CD14-positive monocyte (primary cell): ENCODE measurements at regions not wholly inside any gene's neighbourhood (a gene's known extent, or its start where the extent isn't known, plus 50 kb on each side); places are given as distances from the start of the nearest gene placed in this dataset.
"Not testable (repeated sequence)": the region's sequence is repeated elsewhere in the genome, so short reads cannot be mapped to it uniquely, and the experiment has no call there.

ENCODE experiments used
- DNase-seq, 3 donors: peaks; one replicate each; pipeline ENCODE4 v3.0.0-alpha.2; 2011 to 2022
- H2AFZ ChIP-seq: 2 replicates; pipeline ENCODE4 v1.6.0; 2012; ENCODE audit warnings: mild to moderate bottlenecking, low read depth, low read length, inconsistent platforms; ENCODE audit not compliant: insufficient read depth, poor library complexity, severe bottlenecking
- H3K27ac ChIP-seq, 2 donors: 1 replicate in 1 of 2; 2 replicates in 1 of 2; pipeline ENCODE4 v1.5.1; 2012 to 2013; ENCODE audit warnings: low read length in 2 of 2, control low read depth in 1 of 2, inconsistent platforms in 1 of 2, low read depth in 1 of 2, mild to moderate bottlenecking in 1 of 2
- H3K27me3 ChIP-seq, 2 donors: one replicate each; pipeline versions ENCODE4 v1.6.0 to v1.6.1; 2011 to 2013; ENCODE audit warnings: low read length in 2 of 2; ENCODE audit not compliant: control insufficient read depth in 2 of 2, insufficient read depth in 2 of 2
- H3K36me3 ChIP-seq, 2 donors: replicated peaks in 1 of 2; 1 replicate in 1 of 2; 2 replicates in 1 of 2; pipeline versions ENCODE4 v1.5.1 to v1.6.1; 2012 to 2013; ENCODE audit warnings: low read length in 2 of 2, control low read depth in 1 of 2, inconsistent platforms in 1 of 2, mild to moderate bottlenecking in 1 of 2; ENCODE audit not compliant: insufficient read depth in 2 of 2, control insufficient read depth in 1 of 2
- H3K4me1 ChIP-seq, 2 donors: 1 replicate in 1 of 2; 2 replicates in 1 of 2; pipeline versions ENCODE4 v1.5.1 to v1.6.1; 2012 to 2013; ENCODE audit warnings: low read length in 2 of 2, control low read depth in 1 of 2, inconsistent platforms in 1 of 2, mild to moderate bottlenecking in 1 of 2, moderate library complexity in 1 of 2; ENCODE audit not compliant: insufficient read depth in 2 of 2, control insufficient read depth in 1 of 2
- H3K4me2 ChIP-seq: replicated peaks from 2 replicates; pipeline ENCODE3; 2012; ENCODE audit warnings: low read length, moderate library complexity, mild to moderate bottlenecking; ENCODE audit not compliant: poor library complexity, severe bottlenecking; ENCODE audit errors: extremely low read depth
- H3K4me3 ChIP-seq, 3 experiments: fragments of 200-600 bp in 1 of 3; sonication (generic) in 1 of 3; replicated peaks in 1 of 3; 1 replicate in 2 of 3; 2 replicates in 1 of 3; pipeline ENCODE4 v1.5.1; 2011 to 2013; ENCODE audit warnings: low read length in 3 of 3, mild to moderate bottlenecking in 3 of 3, control low read depth in 2 of 3, low read depth in 2 of 3, inconsistent platforms in 1 of 3, moderate library complexity in 1 of 3
- H3K79me2 ChIP-seq: 2 replicates; pipeline ENCODE4 v1.6.0; 2012; ENCODE audit warnings: mild to moderate bottlenecking, control low read depth, inconsistent platforms, low read length, moderate library complexity; ENCODE audit not compliant: insufficient read depth
- H3K9ac ChIP-seq: 2 replicates; pipeline ENCODE4 v1.6.0; 2017; ENCODE audit warnings: low read length, mild to moderate bottlenecking; ENCODE audit not compliant: insufficient read depth, poor library complexity, severe bottlenecking
- H3K9me3 ChIP-seq, 2 donors: replicated peaks in 1 of 2; 1 replicate in 1 of 2; 2 replicates in 1 of 2; pipeline versions ENCODE4 v1.5.1 to v1.6.1; 2012 to 2013; ENCODE audit warnings: low read length in 2 of 2, control low read depth in 1 of 2; ENCODE audit not compliant: control insufficient read depth in 1 of 2, insufficient read depth in 1 of 2
- H4K20me1 ChIP-seq: 2 replicates; pipeline ENCODE4 v1.6.0; 2012; ENCODE audit warnings: mild to moderate bottlenecking, low read length, control low read depth, moderate library complexity; ENCODE audit not compliant: insufficient read depth
- H3K27ac Mint-ChIP-seq, 7 donors: one replicate each; pipeline ENCODE4 v1.8.0; 2020; ENCODE audit warnings: mild to moderate bottlenecking in 7 of 7, mixed read lengths in 7 of 7, moderate library complexity in 6 of 7, inconsistent platforms in 2 of 7
- H3K27me3 Mint-ChIP-seq, 3 donors: one replicate each; pipeline ENCODE4 v1.8.0; 2021 to 2022; ENCODE audit warnings: low read depth in 3 of 3, mild to moderate bottlenecking in 3 of 3, mixed read lengths in 3 of 3, moderate library complexity in 3 of 3, inconsistent platforms in 1 of 3
- H3K36me3 Mint-ChIP-seq, 2 donors: one replicate each; pipeline ENCODE4 v1.8.0; 2020; ENCODE audit warnings: mixed read lengths in 2 of 2, inconsistent platforms in 1 of 2, mild to moderate bottlenecking in 1 of 2
- H3K4me1 Mint-ChIP-seq: one replicate; pipeline ENCODE4 v1.8.0; 2020; ENCODE audit warnings: mild to moderate bottlenecking, mixed read lengths
- H3K4me3 Mint-ChIP-seq, 2 donors: one replicate each; pipeline ENCODE4 v1.8.0; 2020; ENCODE audit warnings: mild to moderate bottlenecking in 2 of 2, mixed read lengths in 2 of 2, moderate library complexity in 1 of 2
- H3K9me3 Mint-ChIP-seq, 7 donors: one replicate each; pipeline ENCODE4 v1.8.0; 2020 to 2022; ENCODE audit warnings: mixed read lengths in 7 of 7, mild to moderate bottlenecking in 6 of 7, moderate library complexity in 6 of 7, inconsistent platforms in 2 of 7
- WGBS: methylation state at CpG from one replicate; pipeline ENCODE4 v1.1.5; 2013; ENCODE audit warnings: missing lambda C conversion rate; ENCODE audit not compliant: insufficient coverage; 5-methylcytosine and 5-hydroxymethylcytosine counted together
- intact Hi-C, 2 donors: fragments of 100-400 bp; cut with micrococcal nuclease; formaldehyde crosslinking; loops; one replicate each; pipeline versions ENCODE4 v1.15.0 to v1.15.1; 2023
- TF ChIP-seq, protein P1 (sequence below): fragments of 200-600 bp; IDR thresholded peaks from one replicate; pipeline ENCODE4 v1.8.0; 2022; ENCODE audit warnings: antibody characterized with exemption, mild to moderate bottlenecking

DNA sequence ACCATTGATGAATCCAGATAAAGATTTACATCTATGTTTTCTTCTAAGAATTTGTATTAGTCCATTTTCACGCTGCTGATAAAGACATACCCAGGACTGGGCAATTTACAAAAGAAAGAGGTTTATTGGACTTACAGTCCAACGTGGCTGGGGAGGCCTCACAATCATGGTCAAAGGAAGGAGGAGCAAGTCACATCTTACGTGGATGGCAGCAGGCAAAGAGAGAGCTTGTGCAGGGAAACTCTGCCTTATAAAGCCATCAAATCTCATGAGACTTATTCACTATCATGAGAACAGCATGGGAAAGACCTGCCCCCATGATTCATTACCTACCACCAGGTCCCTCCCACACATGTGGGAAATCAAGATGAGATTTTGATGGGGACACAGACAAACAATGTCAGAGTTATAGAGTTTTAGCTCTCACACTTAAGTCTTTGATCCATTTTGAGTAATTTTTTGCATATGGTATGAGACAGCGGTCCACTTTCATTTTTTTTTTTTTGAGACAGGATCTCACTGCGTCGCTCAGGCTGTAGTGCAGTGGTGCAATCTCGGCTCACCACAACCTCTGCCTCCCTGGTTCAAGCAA, 53.5 kb upstream of the JADE2 start:
- H3K4me3 ChIP-seq, H3K27me3 ChIP-seq, H2AFZ ChIP-seq, H3K4me3 Mint-ChIP-seq, H3K79me2 ChIP-seq, H3K9me3 ChIP-seq, H3K27ac ChIP-seq, H3K4me1 ChIP-seq, H4K20me1 ChIP-seq, H3K27me3 Mint-ChIP-seq, H3K9me3 Mint-ChIP-seq, H3K4me1 Mint-ChIP-seq, H3K4me2 ChIP-seq, H3K9ac ChIP-seq, H3K36me3 Mint-ChIP-seq, DNase-seq, intact Hi-C loops, H3K36me3 ChIP-seq, H3K27ac Mint-ChIP-seq: not testable (repeated sequence)
- 90% methylated on average over 2 of the region's 7 CpGs for WGBS

GRCh38 chr5:134468921-134469400, 56.5 kb upstream of the JADE2 start:
- H3K9me3 Mint-ChIP-seq = peaks cover 0 to 2% (median 0%) of the 10 kb centered on the region in 7 donors
- no peak for DNase-seq
- Histone ChIP-seq H3K27ac (no peak overlapping the region), H3K4me1 (peaks cover 32 to 34% of the 10 kb centered on the region in 2 donors), H4K20me1 (no peaks in the 10 kb centered on the region), H3K9ac (no peak overlapping the region), H2AFZ (no peak overlapping the region), H3K4me3 (no peak overlapping the region), H3K4me2 (no peak overlapping the region), H3K27me3 (no peaks in the 10 kb centered on the region), H3K9me3 (no peaks in the 10 kb centered on the region), H3K79me2 (no peaks in the 10 kb centered on the region), H3K36me3 (no peaks in the 10 kb centered on the region)
- 59% methylated on average over 1 of the region's 3 CpGs for WGBS
- peaks cover 0 to 5% (median 0%) of the 10 kb centered on the region in 3 donors for H3K27me3 Mint-ChIP-seq
- TF ChIP-seq, protein P1, sequence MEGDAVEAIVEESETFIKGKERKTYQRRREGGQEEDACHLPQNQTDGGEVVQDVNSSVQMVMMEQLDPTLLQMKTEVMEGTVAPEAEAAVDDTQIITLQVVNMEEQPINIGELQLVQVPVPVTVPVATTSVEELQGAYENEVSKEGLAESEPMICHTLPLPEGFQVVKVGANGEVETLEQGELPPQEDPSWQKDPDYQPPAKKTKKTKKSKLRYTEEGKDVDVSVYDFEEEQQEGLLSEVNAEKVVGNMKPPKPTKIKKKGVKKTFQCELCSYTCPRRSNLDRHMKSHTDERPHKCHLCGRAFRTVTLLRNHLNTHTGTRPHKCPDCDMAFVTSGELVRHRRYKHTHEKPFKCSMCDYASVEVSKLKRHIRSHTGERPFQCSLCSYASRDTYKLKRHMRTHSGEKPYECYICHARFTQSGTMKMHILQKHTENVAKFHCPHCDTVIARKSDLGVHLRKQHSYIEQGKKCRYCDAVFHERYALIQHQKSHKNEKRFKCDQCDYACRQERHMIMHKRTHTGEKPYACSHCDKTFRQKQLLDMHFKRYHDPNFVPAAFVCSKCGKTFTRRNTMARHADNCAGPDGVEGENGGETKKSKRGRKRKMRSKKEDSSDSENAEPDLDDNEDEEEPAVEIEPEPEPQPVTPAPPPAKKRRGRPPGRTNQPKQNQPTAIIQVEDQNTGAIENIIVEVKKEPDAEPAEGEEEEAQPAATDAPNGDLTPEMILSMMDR = no peak
- H3K4me3 Mint-ChIP-seq = no peak overlapping the region
- H3K4me1 Mint-ChIP-seq = peaks cover 28% of the 10 kb centered on the region
- H3K36me3 Mint-ChIP-seq = no peaks in the 10 kb centered on the region
- no peak overlapping the region for H3K27ac Mint-ChIP-seq
- intact Hi-C loops = loop anchor here (10.0 kb wide), 2 partner anchors 54 to 56 kb away; partner anchors contain the start of genes CDKN2AIPNL (in 1 of the 2) and JADE2 (in 1 of the 2)
